T-cell (primary cell): ENCODE measurements at regions not wholly inside any gene's neighbourhood (a gene's known extent, or its start where the extent isn't known, plus 50 kb on each side); places are given as distances from the start of the nearest gene placed in this dataset.

Experiments used
- ATAC-seq, 4 experiments: fragments of 200-7000 bp in 3 of 4; fragments of 150-1000 bp in 1 of 4; cut with Tn5 transposase; replicated peaks in 1 of 4; 1 replicate in 3 of 4; 2 replicates in 1 of 4; pipeline ENCODE4 v1.10.0; 2021; ENCODE audit warnings: moderate library complexity in 3 of 4, mild to moderate bottlenecking in 2 of 4, moderate number of reproducible peaks in 1 of 4
- CTCF ChIA-PET, 2 donors: fragments of 300-600 bp; sonication (Branson Sonifier 250); formaldehyde crosslinking; loops; one replicate each; lab custom pipeline; 2022; ENCODE audit warnings: antibody characterized with exemption in 2 of 2; lab: Charles Lee
- POLR2A ChIA-PET, 2 donors: fragments of 300-600 bp; sonication (Branson Sonifier 250); formaldehyde crosslinking; loops; one replicate each; lab custom pipeline; 2022; ENCODE audit warnings: antibody characterized with exemption in 2 of 2; lab: Charles Lee
- DNase-seq, 35 experiments: peaks; one replicate each; pipeline versions ENCODE4 v3.0.0 to v3.0.0-alpha.2; 2013 to 2023
- H3K27ac ChIP-seq: one replicate; pipeline ENCODE4 v1.5.1; 2013; ENCODE audit warnings: low read length
- H3K27me3 ChIP-seq, 2 experiments: replicated peaks in 1 of 2; 1 replicate in 1 of 2; 2 replicates in 1 of 2; pipeline versions ENCODE4 v1.6.1 to v1.7.0; 2013; ENCODE audit warnings: low read length in 1 of 2, mixed read lengths in 1 of 2; ENCODE audit not compliant: control insufficient read depth in 2 of 2, insufficient read depth in 2 of 2; ENCODE audit errors: extremely low read depth in 1 of 2
- H3K36me3 ChIP-seq, 2 donors: 1 replicate in 1 of 2; 2 replicates in 1 of 2; pipeline versions ENCODE4 v1.6.1 to v1.7.0; 2013; ENCODE audit warnings: low read length in 1 of 2; ENCODE audit not compliant: control insufficient read depth in 2 of 2, insufficient read depth in 1 of 2; ENCODE audit errors: extremely low read depth in 1 of 2
- H3K4me1 ChIP-seq, 2 experiments: 1 replicate in 1 of 2; 2 replicates in 1 of 2; pipeline versions ENCODE4 v1.6.1 to v1.7.0; 2013; ENCODE audit warnings: low read length in 2 of 2, mixed read lengths in 1 of 2; ENCODE audit not compliant: insufficient read depth in 2 of 2, control insufficient read depth in 1 of 2; ENCODE audit errors: extremely low read depth in 1 of 2
- H3K4me3 ChIP-seq, 2 donors: 1 replicate in 1 of 2; 2 replicates in 1 of 2; pipeline versions ENCODE4 v1.5.1 to v1.7.0; 2013; ENCODE audit warnings: mild to moderate bottlenecking in 2 of 2, low read length in 1 of 2, moderate library complexity in 1 of 2; ENCODE audit not compliant: control insufficient read depth in 1 of 2; ENCODE audit errors: extremely low read depth in 1 of 2
- H3K9me3 ChIP-seq: 2 replicates; pipeline ENCODE4 v1.7.0; 2013
- H3K27ac Mint-ChIP-seq, 2 donors: one replicate each; pipeline ENCODE4 v1.8.0; 2020 to 2021; ENCODE audit warnings: mild to moderate bottlenecking in 2 of 2, mixed read lengths in 2 of 2
- H3K27me3 Mint-ChIP-seq, 2 donors: one replicate each; pipeline ENCODE4 v1.8.0; 2021 to 2022; ENCODE audit warnings: mixed read lengths in 2 of 2
- H3K36me3 Mint-ChIP-seq: one replicate; pipeline ENCODE4 v1.8.0; 2021; ENCODE audit warnings: mixed read lengths
- H3K4me1 Mint-ChIP-seq, 3 donors: one replicate each; pipeline ENCODE4 v1.8.0; 2020 to 2022; ENCODE audit warnings: mixed read lengths in 3 of 3, mild to moderate bottlenecking in 1 of 3
- H3K4me3 Mint-ChIP-seq, 3 donors: one replicate each; pipeline ENCODE4 v1.8.0; 2020 to 2022; ENCODE audit warnings: mild to moderate bottlenecking in 3 of 3, mixed read lengths in 3 of 3, moderate library complexity in 3 of 3
- H3K9me3 Mint-ChIP-seq, 3 donors: one replicate each; pipeline ENCODE4 v1.8.0; 2020 to 2022; ENCODE audit warnings: mixed read lengths in 3 of 3
- WGBS: methylation state at CpG from one replicate; pipeline ENCODE4 v1.1.5; 2013; ENCODE audit warnings: missing lambda C conversion rate; ENCODE audit not compliant: insufficient coverage; 5-methylcytosine and 5-hydroxymethylcytosine counted together

GRCh38 chr17:36773039-36773438 lies 164.2 kb upstream of the LHX1 start:
- no peak overlapping the region for H3K27ac ChIP-seq
- peaks cover 0 to 2% (median 0%) of the 10 kb centered on the region in 3 donors for H3K4me1 Mint-ChIP-seq
- H3K9me3 ChIP-seq = no peaks in the 10 kb centered on the region
- ATAC-seq (no peak), DNase-seq (no peak)
- no peaks in the 10 kb centered on the region for H3K4me1 ChIP-seq
- H3K4me3 Mint-ChIP-seq = no peak overlapping the region
- H3K27me3 ChIP-seq = peaks cover 8 to 30% of the 10 kb centered on the region in 2 experiments
- H3K4me3 ChIP-seq = no peak overlapping the region
- H3K36me3 ChIP-seq = no peaks in the 10 kb centered on the region
- H3K9me3 Mint-ChIP-seq = no peaks in the 10 kb centered on the region
- WGBS = no CpG with 5 or more reads among the region's 4 CpGs
- peaks cover 20 to 33% of the 10 kb centered on the region in 2 donors for H3K27me3 Mint-ChIP-seq
- POLR2A ChIA-PET = no interaction called here
- CTCF ChIA-PET = no interaction called here
- no peaks in the 10 kb centered on the region for H3K36me3 Mint-ChIP-seq
- H3K27ac Mint-ChIP-seq = no peak overlapping the region

DNA sequence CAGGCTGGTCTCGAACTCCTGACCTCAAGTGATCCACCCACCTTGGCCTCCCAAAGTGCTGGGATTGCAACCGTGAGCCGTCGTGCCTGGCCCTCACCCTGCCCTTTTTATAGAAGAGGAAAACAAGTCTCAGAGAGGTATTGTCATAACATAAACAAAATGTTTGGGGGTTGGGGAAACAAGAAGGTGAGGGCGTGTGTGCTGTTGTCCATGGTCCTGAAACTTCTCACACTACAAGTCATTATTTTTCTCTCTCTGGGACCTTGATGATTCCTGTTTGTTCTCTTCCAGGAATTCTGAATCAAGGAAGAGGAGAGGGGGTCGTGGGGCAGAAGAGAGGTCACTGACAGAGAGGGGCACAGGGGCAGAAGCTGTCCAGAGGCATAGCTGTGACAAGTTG lies 160.2 kb upstream of the LHX1 start:
- no CpG with 5 or more reads among the region's 6 CpGs for WGBS
- ATAC-seq (no peak), DNase-seq (no peak)
- H3K27me3 Mint-ChIP-seq = peaks cover 42 to 52% of the 10 kb centered on the region in 2 donors
- H3K4me3 Mint-ChIP-seq = no peak overlapping the region
- H3K27ac Mint-ChIP-seq = no peak overlapping the region
- ChIA-PET CTCF (no interaction called here), POLR2A (no interaction called here)
- no peak overlapping the region for H3K27ac ChIP-seq
- no peaks in the 10 kb centered on the region for H3K9me3 Mint-ChIP-seq
- no peaks in the 10 kb centered on the region for H3K36me3 ChIP-seq
- no peaks in the 10 kb centered on the region for H3K4me1 ChIP-seq
- H3K36me3 Mint-ChIP-seq = no peaks in the 10 kb centered on the region
- no peaks in the 10 kb centered on the region for H3K4me1 Mint-ChIP-seq
- H3K27me3 ChIP-seq = peaks cover 8 to 31% of the 10 kb centered on the region in 2 experiments
- no peak overlapping the region for H3K4me3 ChIP-seq
- no peaks in the 10 kb centered on the region for H3K9me3 ChIP-seq

- no peak for DNase-seq
- peaks cover 44 to 53% of the 10 kb centered on the region in 2 donors for H3K27me3 Mint-ChIP-seq
- WGBS = 57% methylated on average over 6 of the region's 8 CpGs
Measured at GRCh38 chr17:36778448-36778847, 158.8 kb upstream of the LHX1 start.

GRCh38 chr17:36779550-36779949 lies 157.7 kb upstream of the LHX1 start:
- H3K9me3 Mint-ChIP-seq = no peaks in the 10 kb centered on the region
- H3K9me3 ChIP-seq = no peaks in the 10 kb centered on the region
- H3K27me3 Mint-ChIP-seq = peaks cover 47 to 53% of the 10 kb centered on the region in 2 donors
- no peak overlapping the region for H3K4me3 ChIP-seq
- peaks cover 0 to 50% of the 10 kb centered on the region in 2 experiments for H3K27me3 ChIP-seq
- DNase-seq = no peak
- H3K4me1 Mint-ChIP-seq = no peaks in the 10 kb centered on the region
- H3K36me3 ChIP-seq = no peaks in the 10 kb centered on the region
- H3K27ac Mint-ChIP-seq = no peak overlapping the region
- H3K4me1 ChIP-seq = no peaks in the 10 kb centered on the region
- ChIA-PET CTCF (no interaction called here), POLR2A (no interaction called here)
- H3K27ac ChIP-seq = no peak overlapping the region
- WGBS = no CpG with 5 or more reads among the region's 2 CpGs
- no peaks in the 10 kb centered on the region for H3K36me3 Mint-ChIP-seq
- H3K4me3 Mint-ChIP-seq = no peak overlapping the region
- ATAC-seq = no peak

More at GRCh38 chr17:36778448-36778847, 158.8 kb upstream of the LHX1 start:
- ATAC-seq = no peak
- Histone ChIP-seq H3K36me3 (no peaks in the 10 kb centered on the region), H3K9me3 (no peaks in the 10 kb centered on the region), H3K4me1 (no peaks in the 10 kb centered on the region), H3K27me3 (peaks cover 5 to 44% of the 10 kb centered on the region in 2 experiments), H3K27ac (no peak overlapping the region), H3K4me3 (no peak overlapping the region)
- Mint-ChIP-seq H3K4me1 (no peaks in the 10 kb centered on the region), H3K36me3 (no peaks in the 10 kb centered on the region), H3K9me3 (no peaks in the 10 kb centered on the region), H3K4me3 (no peak overlapping the region), H3K27ac (no peak overlapping the region)
- ChIA-PET POLR2A (no interaction called here), CTCF (no interaction called here)

GRCh38 chr17:36784633-36785032 lies 152.6 kb upstream of the LHX1 start:
- no peak overlapping the region for H3K27ac Mint-ChIP-seq
- no peaks in the 10 kb centered on the region for H3K9me3 Mint-ChIP-seq
- Histone ChIP-seq H3K4me1 (no peaks in the 10 kb centered on the region), H3K9me3 (no peaks in the 10 kb centered on the region), H3K36me3 (no peaks in the 10 kb centered on the region), H3K4me3 (no peak overlapping the region), H3K27ac (no peak overlapping the region), H3K27me3 (peaks cover 0 to 43% of the 10 kb centered on the region in 2 experiments)
- H3K36me3 Mint-ChIP-seq = no peaks in the 10 kb centered on the region
- DNase-seq = no peak
- peaks cover 33 to 37% of the 10 kb centered on the region in 2 donors for H3K27me3 Mint-ChIP-seq
- WGBS = 70% methylated on average over 1 of the region's 1 CpG
- ATAC-seq = no peak
- H3K4me3 Mint-ChIP-seq = no peak overlapping the region
- CTCF ChIA-PET = no interaction called here
- H3K4me1 Mint-ChIP-seq = no peaks in the 10 kb centered on the region
- POLR2A ChIA-PET = no interaction called here

DNA sequence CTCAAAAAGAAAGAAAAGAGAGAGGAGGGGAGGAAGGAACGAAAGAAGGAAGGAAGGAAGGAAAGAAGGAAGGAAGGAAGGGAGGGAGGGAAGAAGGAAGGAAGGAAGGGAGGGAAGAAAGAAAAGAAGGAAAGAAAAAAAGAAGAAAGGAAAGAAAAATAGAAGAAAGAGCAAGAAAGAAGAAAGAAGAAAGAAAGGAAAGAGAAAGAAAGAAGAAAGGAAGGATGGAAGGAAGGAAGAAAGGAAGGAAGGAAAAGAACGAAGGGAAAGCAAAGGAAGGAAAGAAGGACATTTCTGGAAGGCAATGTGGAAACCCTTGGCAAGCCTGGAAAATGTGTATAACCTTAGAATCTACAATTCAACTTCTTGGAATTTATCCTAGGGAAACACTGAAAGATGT lies 150.4 kb upstream of the LHX1 start:
- Mint-ChIP-seq H3K9me3 (no peaks in the 10 kb centered on the region), H3K36me3 (no peaks in the 10 kb centered on the region), H3K27ac (no peak overlapping the region), H3K27me3 (peaks cover 38 to 42% of the 10 kb centered on the region in 2 donors), H3K4me1 (no peaks in the 10 kb centered on the region), H3K4me3 (no peak overlapping the region)
- ChIA-PET POLR2A (no interaction called here), CTCF (no interaction called here)
- H3K4me3 ChIP-seq = no peak overlapping the region
- H3K9me3 ChIP-seq = no peaks in the 10 kb centered on the region
- ATAC-seq (no peak), DNase-seq (no peak)
- H3K27me3 ChIP-seq = peaks cover 0 to 31% of the 10 kb centered on the region in 2 experiments
- no peak overlapping the region for H3K27ac ChIP-seq
- WGBS = 83% methylated on average over 1 of the region's 2 CpGs
- no peaks in the 10 kb centered on the region for H3K4me1 ChIP-seq
- H3K36me3 ChIP-seq = no peaks in the 10 kb centered on the region
